Loucy (cell line): ENCODE measurements at regions not wholly inside any gene's neighbourhood (a gene's known extent, or its start where the extent isn't known, plus 50 kb on each side); places are given as distances from the start of the nearest gene placed in this dataset.

Source experiments
- H2AFZ ChIP-seq: fragments of 200-600 bp; sonication (generic); 2 replicates; pipeline ENCODE4 v1.6.0; 2016; ENCODE audit warnings: antibody characterized with exemption, mild to moderate bottlenecking, low read length, moderate library complexity
- H3F3A ChIP-seq: fragments of 200-600 bp; 2 replicates; pipeline ENCODE4 v1.6.0; 2016; ENCODE audit warnings: antibody characterized with exemption, low read depth, mild to moderate bottlenecking
- H3K27me3 ChIP-seq: fragments of 200-600 bp; sonication (generic); 2 replicates; pipeline ENCODE4 v1.6.1; 2014; ENCODE audit warnings: low read length, mild to moderate bottlenecking; ENCODE audit not compliant: insufficient read depth, poor library complexity, severe bottlenecking
- H3K36me3 ChIP-seq: fragments of 200-600 bp; sonication (generic); 2 replicates; pipeline ENCODE4 v1.6.1; 2016; ENCODE audit warnings: low read length; ENCODE audit not compliant: insufficient read depth
- H3K4me1 ChIP-seq: fragments of 200-600 bp; sonication (generic); 2 replicates; pipeline ENCODE4 v1.5.1; 2014; ENCODE audit warnings: low read length, mild to moderate bottlenecking; ENCODE audit not compliant: insufficient read depth, poor library complexity, severe bottlenecking
- H3K4me2 ChIP-seq: fragments of 200-600 bp; sonication (generic); 2 replicates; pipeline ENCODE4 v1.6.0; 2014; ENCODE audit warnings: antibody characterized with exemption, low read length, low read depth, mild to moderate bottlenecking; ENCODE audit not compliant: poor library complexity, severe bottlenecking
- H3K4me3 ChIP-seq: fragments of 200-600 bp; sonication (generic); 2 replicates; pipeline ENCODE4 v1.5.1; 2014; ENCODE audit warnings: low read length, mild to moderate bottlenecking, mixed read lengths; ENCODE audit not compliant: poor library complexity, severe bottlenecking
- H3K79me2 ChIP-seq: fragments of 200-600 bp; sonication (generic); 2 replicates; pipeline ENCODE4 v1.6.1; 2014; ENCODE audit warnings: low read length; ENCODE audit not compliant: insufficient read depth
- H3K9ac ChIP-seq: fragments of 200-600 bp; sonication (generic); 2 replicates; pipeline ENCODE4 v1.6.0; 2014; ENCODE audit warnings: mild to moderate bottlenecking, low read depth, low read length, moderate library complexity; ENCODE audit not compliant: poor library complexity, severe bottlenecking
- H3K9me2 ChIP-seq: fragments of 200-600 bp; sonication (generic); replicated peaks from 2 replicates; pipeline ENCODE4 v1.6.1; 2016; ENCODE audit warnings: low read depth, low read length, mixed read lengths
- H3K9me3 ChIP-seq: fragments of 200-600 bp; sonication (generic); 2 replicates; pipeline ENCODE4 v1.6.1; 2014; ENCODE audit warnings: mild to moderate bottlenecking, antibody characterized with exemption, low read length, low read depth; ENCODE audit not compliant: insufficient read depth
- H4K20me1 ChIP-seq: fragments of 200-600 bp; sonication (generic); 2 replicates; pipeline ENCODE4 v1.6.0; 2014; ENCODE audit warnings: antibody characterized with exemption, low read length, mild to moderate bottlenecking; ENCODE audit not compliant: insufficient read depth, poor library complexity, severe bottlenecking
- CTCF ChIP-seq: fragments of 200-600 bp; sonication (generic); conservative IDR thresholded peaks from 2 replicates; pipeline ENCODE4 v1.5.1; 2014; ENCODE audit warnings: mild to moderate bottlenecking, antibody characterized with exemption, low read length
- EZH2phosphoT487 ChIP-seq: fragments of 200-600 bp; IDR thresholded peaks from 2 replicates; pipeline ENCODE4 v1.6.1; 2018; ENCODE audit warnings: antibody characterized with exemption, mild to moderate bottlenecking, moderate library complexity, borderline replicate concordance

- no peak overlapping the region for H2AFZ ChIP-seq
- peaks cover 56% of the 10 kb centered on the region for H3K4me1 ChIP-seq
- no peaks in the 10 kb centered on the region for H3K36me3 ChIP-seq
- no peaks in the 10 kb centered on the region for H3K27me3 ChIP-seq
- H3F3A ChIP-seq: peaks cover 7% of the 10 kb centered on the region
- no peaks in the 10 kb centered on the region for H3K9me2 ChIP-seq
- peak overlapping the region; percentile 52 for H3K4me3 ChIP-seq
- no peaks in the 10 kb centered on the region for H4K20me1 ChIP-seq
- H3K4me2 ChIP-seq: peak overlapping the region; percentile 74
- no peaks in the 10 kb centered on the region for H3K9me3 ChIP-seq
- TF ChIP-seq CTCF (no peak), EZH2phosphoT487 (peak; percentile 80)
- peak overlapping the region; percentile 70 for H3K9ac ChIP-seq
- H3K79me2 ChIP-seq: no peaks in the 10 kb centered on the region
Observed at GRCh38 chr7:17207220-17207619, 91.2 kb upstream of the AHR start.

GRCh38 chr7:17209101-17209500 lies 89.4 kb upstream of the AHR start:
- Histone ChIP-seq H3K36me3 (no peaks in the 10 kb centered on the region), H3K4me1 (peaks cover 65% of the 10 kb centered on the region), H2AFZ (no peak overlapping the region), H3K4me3 (no peak overlapping the region), H3K27me3 (no peaks in the 10 kb centered on the region), H3K79me2 (no peaks in the 10 kb centered on the region), H3K9ac (no peak overlapping the region), H3K9me2 (no peaks in the 10 kb centered on the region), H3K4me2 (no peak overlapping the region), H3F3A (peaks cover 7% of the 10 kb centered on the region), H3K9me3 (no peaks in the 10 kb centered on the region), H4K20me1 (no peaks in the 10 kb centered on the region)
- TF ChIP-seq EZH2phosphoT487 (no peak), CTCF (no peak)

- TF ChIP-seq CTCF (no peak), EZH2phosphoT487 (no peak)
- no peak overlapping the region for H3K4me2 ChIP-seq
- no peaks in the 10 kb centered on the region for H3K9me2 ChIP-seq
- no peak overlapping the region for H3K4me3 ChIP-seq
- H3K27me3 ChIP-seq: no peaks in the 10 kb centered on the region
- H2AFZ ChIP-seq: peak overlapping the region; percentile 32; the same call in 1 of the 2 replicates
- H3K9me3 ChIP-seq: peaks cover 4% of the 10 kb centered on the region; the same call in 1 of the 2 replicates
- peaks cover 52% of the 10 kb centered on the region for H3K4me1 ChIP-seq
- H3K36me3 ChIP-seq: no peaks in the 10 kb centered on the region
- H3K9ac ChIP-seq: no peak overlapping the region
- H4K20me1 ChIP-seq: no peaks in the 10 kb centered on the region
- H3K79me2 ChIP-seq: no peaks in the 10 kb centered on the region
- H3F3A ChIP-seq: peaks cover 5% of the 10 kb centered on the region
Observed at GRCh38 chr7:17211307-17211836, 87.1 kb upstream of the AHR start.
